ENCODE measurements at regions not wholly inside any gene's neighbourhood (a gene's known extent, or its start where the extent isn't known, plus 50 kb on each side); places are given as distances from the start of the nearest gene placed in this dataset.

GRCh38 chr12:102682366-102683289 lies 202.3 kb upstream of the IGF1 start:
- TF ChIP-seq POLR2AphosphoS5 (IDR thresholded peaks at IDR 0.05; ENCODE audit: low read depth, low read length): no peak
- TF ChIP-seq TAF1 (IDR thresholded peaks at IDR 0.05; ENCODE audit: low read depth, low read length): no peak
- TF ChIP-seq POLR2A (IDR thresholded peaks at IDR 0.05; ENCODE audit: low read depth, low read length): no peak

Data from GM12891 (cell line).